Suprapubic skin (tissue), 4 donors: ENCODE measurements at regions not wholly inside any gene's neighbourhood (a gene's known extent, or its start where the extent isn't known, plus 50 kb on each side); places are given as distances from the start of the nearest gene placed in this dataset.
A peak's percentile ranks its signal among the peaks of the same experiment; 100 is the strongest.

Experiments
- DNase-seq, 2 donors: peaks; one replicate each; pipeline ENCODE4 v3.0.0-alpha.2; 2019; ENCODE audit warnings: low spot score in 2 of 2
- H3K27ac ChIP-seq: fragments of 200-600 bp; sonication (generic); one replicate; pipeline ENCODE4 v1.5.1; 2019
- H3K27me3 ChIP-seq: fragments of 200-600 bp; sonication (generic); one replicate; pipeline ENCODE4 v1.5.1; 2019
- H3K36me3 ChIP-seq: fragments of 200-600 bp; sonication (generic); one replicate; pipeline ENCODE4 v1.5.1; 2019
- H3K4me1 ChIP-seq: fragments of 200-600 bp; sonication (generic); one replicate; pipeline ENCODE4 v1.5.1; 2019
- H3K4me3 ChIP-seq: fragments of 200-600 bp; sonication (generic); one replicate; pipeline ENCODE4 v1.5.1; 2019; ENCODE audit warnings: mild to moderate bottlenecking
- H3K9me3 ChIP-seq: fragments of 200-600 bp; sonication (generic); one replicate; pipeline ENCODE4 v1.5.1; 2019
- EP300 ChIP-seq: sonication (generic); formaldehyde crosslinking; IDR thresholded peaks from one replicate; pipeline ENCODE4 v1.6.1; 2017; ENCODE audit warnings: antibody characterized with exemption
- POLR2A ChIP-seq, 2 donors: fragments of 450-650 bp; IDR thresholded peaks; one replicate each; pipeline ENCODE4 v1.6.1; 2017; ENCODE audit warnings: antibody characterized with exemption in 2 of 2, mild to moderate bottlenecking in 2 of 2, moderate library complexity in 2 of 2
- POLR2AphosphoS5 ChIP-seq, 3 donors: sonication (generic); formaldehyde crosslinking; IDR thresholded peaks; one replicate each; pipeline ENCODE4 v1.6.1; 2017; ENCODE audit warnings: antibody characterized with exemption in 3 of 3
- WGBS: methylation state at CpG from one replicate; pipeline ENCODE4 v1.1.5; 2018; 5-methylcytosine and 5-hydroxymethylcytosine counted together
- TF ChIP-seq, protein P1 (sequence below), 2 donors: fragments of 200-600 bp in 1 of 2; fragments of 450-650 bp in 1 of 2; sonication (generic) in 1 of 2; IDR thresholded peaks; one replicate each; pipeline ENCODE4 v1.5.1; 2016 to 2019; ENCODE audit warnings: antibody characterized with exemption in 2 of 2, mild to moderate bottlenecking in 1 of 2, moderate library complexity in 1 of 2

DNA sequence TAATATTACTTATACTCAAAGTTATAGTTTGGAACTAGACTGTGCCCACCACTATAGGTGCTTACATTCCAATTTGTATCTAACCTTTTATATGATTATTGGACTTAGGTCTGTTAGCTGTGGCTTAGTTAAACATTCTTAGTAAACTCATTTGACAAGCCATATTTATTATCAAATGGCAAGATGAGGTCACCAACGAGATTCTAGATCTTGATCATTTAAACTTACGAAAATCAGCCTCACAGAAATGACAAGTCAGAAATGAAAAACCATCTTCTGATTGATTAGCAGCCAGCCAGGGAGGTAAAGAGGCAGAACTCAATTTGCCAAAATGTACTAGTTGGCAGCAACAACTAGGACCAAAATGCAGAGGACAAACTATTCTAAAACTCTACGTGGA is 100.4 kb upstream of the STK17B start:
- DNase-seq: no peak
- peaks cover 50% of the 10 kb centered on the region for H3K4me1 ChIP-seq
- TF ChIP-seq, protein P1, sequence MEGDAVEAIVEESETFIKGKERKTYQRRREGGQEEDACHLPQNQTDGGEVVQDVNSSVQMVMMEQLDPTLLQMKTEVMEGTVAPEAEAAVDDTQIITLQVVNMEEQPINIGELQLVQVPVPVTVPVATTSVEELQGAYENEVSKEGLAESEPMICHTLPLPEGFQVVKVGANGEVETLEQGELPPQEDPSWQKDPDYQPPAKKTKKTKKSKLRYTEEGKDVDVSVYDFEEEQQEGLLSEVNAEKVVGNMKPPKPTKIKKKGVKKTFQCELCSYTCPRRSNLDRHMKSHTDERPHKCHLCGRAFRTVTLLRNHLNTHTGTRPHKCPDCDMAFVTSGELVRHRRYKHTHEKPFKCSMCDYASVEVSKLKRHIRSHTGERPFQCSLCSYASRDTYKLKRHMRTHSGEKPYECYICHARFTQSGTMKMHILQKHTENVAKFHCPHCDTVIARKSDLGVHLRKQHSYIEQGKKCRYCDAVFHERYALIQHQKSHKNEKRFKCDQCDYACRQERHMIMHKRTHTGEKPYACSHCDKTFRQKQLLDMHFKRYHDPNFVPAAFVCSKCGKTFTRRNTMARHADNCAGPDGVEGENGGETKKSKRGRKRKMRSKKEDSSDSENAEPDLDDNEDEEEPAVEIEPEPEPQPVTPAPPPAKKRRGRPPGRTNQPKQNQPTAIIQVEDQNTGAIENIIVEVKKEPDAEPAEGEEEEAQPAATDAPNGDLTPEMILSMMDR (IDR thresholded peaks at IDR 0.05): no peak
- TF ChIP-seq POLR2AphosphoS5 (IDR thresholded peaks at IDR 0.05): no peak
- TF ChIP-seq EP300: no peak
- no peak for TF ChIP-seq POLR2A (IDR thresholded peaks at IDR 0.05)

DNA sequence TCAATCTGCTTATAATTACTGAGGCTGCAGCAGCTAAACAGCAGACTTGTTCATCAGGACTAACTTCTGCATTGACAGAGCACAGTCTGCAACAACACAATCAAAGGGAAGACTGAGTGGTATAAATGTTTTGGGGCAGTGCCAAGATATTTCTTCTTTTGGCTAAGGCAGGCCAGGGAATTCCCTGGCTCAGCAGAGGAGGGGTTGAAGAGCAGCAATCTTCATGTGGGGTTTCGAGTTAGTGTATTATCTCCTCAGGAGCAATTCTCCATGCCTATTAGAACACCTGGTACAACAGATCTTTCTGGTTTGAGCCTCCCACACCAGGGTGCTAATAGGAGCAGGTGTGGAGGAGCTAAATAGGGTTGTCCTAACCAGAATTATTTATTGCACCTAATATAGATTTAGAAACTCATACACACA is 103.0 kb upstream of the STK17B start:
- WGBS: 15% methylated on average over 1 of the region's 1 CpG
- Histone ChIP-seq H3K9me3 (no peaks in the 10 kb centered on the region), H3K4me3 (no peak overlapping the region), H3K36me3 (no peaks in the 10 kb centered on the region), H3K4me1 (peaks cover 35% of the 10 kb centered on the region), H3K27me3 (no peaks in the 10 kb centered on the region), H3K27ac (no peak overlapping the region)
- TF ChIP-seq POLR2A (IDR thresholded peaks at IDR 0.05): no peak
- no peak for TF ChIP-seq POLR2AphosphoS5 (IDR thresholded peaks at IDR 0.05)
- TF ChIP-seq EP300: no peak
- TF ChIP-seq, protein P1 (IDR thresholded peaks at IDR 0.05): no peak
- no peak for DNase-seq

More for the DNA sequence above, 100.4 kb upstream of the STK17B start:
- Histone ChIP-seq H3K27me3 (no peaks in the 10 kb centered on the region), H3K36me3 (no peaks in the 10 kb centered on the region), H3K9me3 (no peaks in the 10 kb centered on the region), H3K4me3 (no peak overlapping the region), H3K27ac (no peak overlapping the region)
- WGBS: 87% methylated on average over 3 of the region's 3 CpGs

DNA sequence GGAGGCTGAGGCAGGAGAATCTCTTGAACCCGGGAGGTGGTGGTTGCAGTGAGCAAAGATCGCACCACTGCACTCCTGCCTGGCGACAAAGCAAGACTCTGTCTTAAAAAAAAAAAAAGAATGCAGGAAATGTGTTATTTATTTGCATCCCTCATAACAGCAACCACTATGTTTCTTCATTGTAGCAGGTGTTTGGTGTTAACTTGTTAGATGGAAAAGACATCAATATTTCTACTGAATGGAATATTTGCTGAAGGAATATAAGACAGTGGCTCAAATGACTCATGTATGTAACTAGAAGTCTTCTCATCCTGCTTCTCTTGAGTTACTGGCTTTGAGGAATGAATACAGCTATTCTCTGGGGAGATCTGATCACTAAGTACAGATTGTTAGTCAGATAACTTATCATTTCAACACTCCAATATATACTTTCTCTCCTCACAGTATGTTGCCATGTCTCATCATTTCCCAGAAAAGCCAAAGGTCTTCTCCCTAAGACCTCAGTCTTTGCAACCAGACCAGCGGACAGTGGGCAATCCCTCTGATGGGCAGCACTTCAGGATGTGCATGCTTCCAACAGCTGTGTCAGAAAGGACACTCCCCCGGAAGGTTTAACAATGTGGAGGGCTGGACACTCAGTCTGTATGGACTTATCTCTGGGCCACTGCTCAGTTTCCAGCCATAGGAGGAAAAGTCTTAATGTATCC is 104.4 kb upstream of the STK17B start:
- H3K27ac ChIP-seq: peak overlapping the region; percentile 9
- H3K27me3 ChIP-seq: no peaks in the 10 kb centered on the region
- no peak for DNase-seq
- TF ChIP-seq EP300 (no peak), POLR2AphosphoS5 (IDR thresholded peaks at IDR 0.05) (no peak), POLR2A (IDR thresholded peaks at IDR 0.05) (no peak)
- TF ChIP-seq, protein P1 (IDR thresholded peaks at IDR 0.05): no peak
- no peaks in the 10 kb centered on the region for H3K36me3 ChIP-seq
- peaks cover 35% of the 10 kb centered on the region for H3K4me1 ChIP-seq
- no peak overlapping the region for H3K4me3 ChIP-seq
- H3K9me3 ChIP-seq: no peaks in the 10 kb centered on the region
- WGBS: 72% methylated on average over 5 of the region's 5 CpGs

DNA sequence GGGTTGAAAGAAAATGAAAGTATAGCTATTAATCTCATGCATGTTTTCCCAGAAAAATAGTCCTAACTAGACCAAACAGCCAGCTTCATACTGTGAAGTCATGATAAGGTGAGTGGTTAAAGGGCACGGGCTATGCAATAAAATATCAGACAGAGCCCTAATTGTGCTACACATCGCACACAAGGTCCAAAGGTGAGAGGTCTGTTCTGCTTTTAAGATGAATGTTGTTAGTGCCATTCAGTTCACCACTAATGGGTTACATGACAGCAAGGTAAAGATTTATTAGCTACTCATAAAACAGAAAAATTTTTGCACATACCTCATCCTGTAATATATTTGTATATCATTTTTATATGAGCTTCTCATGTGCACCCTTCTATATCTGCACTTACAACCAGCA is 105.0 kb upstream of the STK17B start:
- H3K27ac ChIP-seq: no peak overlapping the region
- H3K27me3 ChIP-seq: no peaks in the 10 kb centered on the region
- H3K4me3 ChIP-seq: no peak overlapping the region
- no peak for DNase-seq
- 47% methylated on average over 2 of the region's 2 CpGs for WGBS
- no peaks in the 10 kb centered on the region for H3K36me3 ChIP-seq
- peaks cover 35% of the 10 kb centered on the region for H3K4me1 ChIP-seq
- no peaks in the 10 kb centered on the region for H3K9me3 ChIP-seq
- TF ChIP-seq, protein P1 (IDR thresholded peaks at IDR 0.05): no peak
- TF ChIP-seq POLR2AphosphoS5 (IDR thresholded peaks at IDR 0.05) (no peak), POLR2A (IDR thresholded peaks at IDR 0.05) (no peak), EP300 (no peak)

DNA sequence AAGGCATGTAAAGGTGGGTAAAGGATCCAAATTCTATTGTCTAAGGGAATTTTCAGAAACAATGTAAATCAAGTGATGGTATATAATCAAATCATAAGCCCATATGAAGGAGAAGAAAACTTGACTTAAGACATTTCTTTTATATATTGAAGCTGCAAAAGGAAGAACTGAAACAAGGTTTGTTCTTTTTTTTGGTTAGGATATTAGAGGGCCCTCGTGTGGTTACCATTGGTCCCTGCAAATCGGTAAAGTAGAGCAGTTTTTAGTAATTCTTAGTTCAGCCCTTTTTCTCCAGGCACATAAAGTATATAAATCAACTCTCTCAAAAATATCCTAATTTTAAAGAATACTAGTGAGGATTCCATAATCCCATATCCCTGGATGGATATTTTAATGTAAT is 105.6 kb upstream of the STK17B start:
- Histone ChIP-seq H3K27me3 (no peaks in the 10 kb centered on the region), H3K9me3 (no peaks in the 10 kb centered on the region), H3K4me1 (peaks cover 35% of the 10 kb centered on the region), H3K4me3 (no peak overlapping the region), H3K27ac (no peak overlapping the region), H3K36me3 (no peaks in the 10 kb centered on the region)
- DNase-seq: no peak
- WGBS: 44% methylated on average over 2 of the region's 2 CpGs
- TF ChIP-seq POLR2A (IDR thresholded peaks at IDR 0.05) (no peak), POLR2AphosphoS5 (IDR thresholded peaks at IDR 0.05) (no peak)
- TF ChIP-seq, protein P1 (IDR thresholded peaks at IDR 0.05): peak; percentile 35 to 56
